Lower leg skin (tissue), 3 donors: ENCODE measurements at regions not wholly inside any gene's neighbourhood (a gene's known extent, or its start where the extent isn't known, plus 50 kb on each side); places are given as distances from the start of the nearest gene placed in this dataset.

Source experiments
- CTCF ChIP-seq, 3 donors: fragments of 450-650 bp; IDR thresholded peaks; one replicate each; pipeline ENCODE4 v1.5.1; 2016; ENCODE audit warnings: antibody characterized with exemption in 3 of 3, mild to moderate bottlenecking in 3 of 3, moderate library complexity in 2 of 3
- POLR2A ChIP-seq, 2 donors: fragments of 450-650 bp; IDR thresholded peaks; one replicate each; pipeline ENCODE4 v1.6.1; 2016 to 2017; ENCODE audit warnings: antibody characterized with exemption in 2 of 2, mild to moderate bottlenecking in 1 of 2, moderate library complexity in 1 of 2

GRCh38 chr12:111074965-111075364 is 154.6 kb upstream of the MYL2 start:
- no peak for TF ChIP-seq CTCF (IDR thresholded peaks at IDR 0.05)
- no peak for TF ChIP-seq POLR2A (IDR thresholded peaks at IDR 0.05)
